Osteoblast (primary cell): ENCODE measurements at regions not wholly inside any gene's neighbourhood (a gene's known extent, or its start where the extent isn't known, plus 50 kb on each side); places are given as distances from the start of the nearest gene placed in this dataset.

Experiments
- DNase-seq: peaks from one replicate; pipeline ENCODE4 v3.0.0; 2011; ENCODE audit warnings: low spot score, mixed read lengths; ENCODE audit not compliant: insufficient read length; ENCODE audit errors: missing footprints
- H2AFZ ChIP-seq: 2 replicates; pipeline ENCODE4 v1.6.0; 2011; ENCODE audit warnings: mild to moderate bottlenecking, low read length
- H3K27ac ChIP-seq: 2 replicates; pipeline ENCODE4 v1.5.1; 2011; ENCODE audit warnings: mild to moderate bottlenecking, low read depth, low read length, moderate library complexity
- H3K27me3 ChIP-seq: 2 replicates; pipeline ENCODE4 v1.6.0; 2012; ENCODE audit warnings: mild to moderate bottlenecking, control low read depth, inconsistent platforms, low read length, moderate library complexity; ENCODE audit not compliant: insufficient read depth
- H3K36me3 ChIP-seq: 2 replicates; pipeline ENCODE4 v1.5.1; 2011; ENCODE audit warnings: mild to moderate bottlenecking, low read length, control low read depth, moderate library complexity; ENCODE audit not compliant: insufficient read depth
- H3K4me1 ChIP-seq: 2 replicates; pipeline ENCODE4 v1.5.1; 2011; ENCODE audit warnings: mild to moderate bottlenecking, low read length, control low read depth, moderate library complexity; ENCODE audit not compliant: insufficient read depth
- H3K4me2 ChIP-seq: 2 replicates; pipeline ENCODE4 v1.6.0; 2011; ENCODE audit warnings: mild to moderate bottlenecking, low read length; ENCODE audit not compliant: insufficient read depth
- H3K4me3 ChIP-seq: fragments of 200-600 bp; sonication (generic); 3 replicates; pipeline ENCODE4 v1.5.1; 2012; ENCODE audit warnings: mild to moderate bottlenecking, low read length, inconsistent platforms; ENCODE audit not compliant: insufficient read depth
- H3K79me2 ChIP-seq: 2 replicates; pipeline ENCODE4 v1.6.0; 2012; ENCODE audit warnings: mild to moderate bottlenecking, low read length, control low read depth, inconsistent platforms; ENCODE audit not compliant: insufficient read depth
- H3K9me3 ChIP-seq: 2 replicates; pipeline ENCODE4 v1.5.1; 2011; ENCODE audit warnings: low read depth, low read length, control low read depth
- H4K20me1 ChIP-seq: 2 replicates; pipeline ENCODE4 v1.6.0; 2012; ENCODE audit warnings: mild to moderate bottlenecking, low read length, control low read depth; ENCODE audit not compliant: insufficient read depth
- TF ChIP-seq, protein P1 (sequence below): IDR thresholded peaks from 2 replicates; pipeline ENCODE4 v1.5.1; 2011; ENCODE audit warnings: mild to moderate bottlenecking, low read depth, low read length, moderate library complexity; ENCODE audit errors: extremely low read depth

DNA sequence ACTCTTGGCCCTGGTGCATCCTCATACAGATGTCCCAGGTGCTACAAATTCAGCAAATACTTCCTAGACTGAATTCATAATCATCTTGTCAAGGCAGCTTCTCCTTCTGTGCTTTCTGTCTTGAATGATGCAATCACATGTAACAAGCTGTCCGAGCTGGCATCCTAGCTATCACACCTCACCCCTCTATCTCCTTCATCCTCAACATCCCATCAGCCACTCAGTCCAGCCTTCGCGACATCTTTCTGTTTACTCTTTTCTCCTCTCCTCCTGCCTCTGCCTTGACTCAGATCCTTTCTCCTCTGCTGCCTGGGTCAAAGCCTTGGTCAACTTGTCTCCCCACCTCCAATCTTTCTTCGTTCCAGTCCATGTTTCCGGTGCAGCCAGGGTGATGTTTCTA lies 240.4 kb upstream of the CELF2 start:
- H3K79me2 ChIP-seq, result no peaks in the 10 kb centered on the region
- no peak overlapping the region for H3K27ac ChIP-seq
- no peaks in the 10 kb centered on the region for H3K36me3 ChIP-seq
- no peak overlapping the region for H3K4me3 ChIP-seq
- H4K20me1 ChIP-seq, result no peaks in the 10 kb centered on the region
- no peak overlapping the region for H3K4me2 ChIP-seq
- no peaks in the 10 kb centered on the region for H3K9me3 ChIP-seq
- H2AFZ ChIP-seq, result no peak overlapping the region
- peaks cover 4% of the 10 kb centered on the region for H3K4me1 ChIP-seq
- DNase-seq, result peak; percentile 52
- TF ChIP-seq, protein P1, sequence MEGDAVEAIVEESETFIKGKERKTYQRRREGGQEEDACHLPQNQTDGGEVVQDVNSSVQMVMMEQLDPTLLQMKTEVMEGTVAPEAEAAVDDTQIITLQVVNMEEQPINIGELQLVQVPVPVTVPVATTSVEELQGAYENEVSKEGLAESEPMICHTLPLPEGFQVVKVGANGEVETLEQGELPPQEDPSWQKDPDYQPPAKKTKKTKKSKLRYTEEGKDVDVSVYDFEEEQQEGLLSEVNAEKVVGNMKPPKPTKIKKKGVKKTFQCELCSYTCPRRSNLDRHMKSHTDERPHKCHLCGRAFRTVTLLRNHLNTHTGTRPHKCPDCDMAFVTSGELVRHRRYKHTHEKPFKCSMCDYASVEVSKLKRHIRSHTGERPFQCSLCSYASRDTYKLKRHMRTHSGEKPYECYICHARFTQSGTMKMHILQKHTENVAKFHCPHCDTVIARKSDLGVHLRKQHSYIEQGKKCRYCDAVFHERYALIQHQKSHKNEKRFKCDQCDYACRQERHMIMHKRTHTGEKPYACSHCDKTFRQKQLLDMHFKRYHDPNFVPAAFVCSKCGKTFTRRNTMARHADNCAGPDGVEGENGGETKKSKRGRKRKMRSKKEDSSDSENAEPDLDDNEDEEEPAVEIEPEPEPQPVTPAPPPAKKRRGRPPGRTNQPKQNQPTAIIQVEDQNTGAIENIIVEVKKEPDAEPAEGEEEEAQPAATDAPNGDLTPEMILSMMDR, result no peak
- no peaks in the 10 kb centered on the region for H3K27me3 ChIP-seq

- Histone ChIP-seq H3K4me1 (peaks cover 8% of the 10 kb centered on the region), H3K27ac (no peak overlapping the region), H3K27me3 (no peaks in the 10 kb centered on the region), H3K9me3 (no peaks in the 10 kb centered on the region), H2AFZ (no peak overlapping the region), H3K4me2 (no peak overlapping the region), H3K4me3 (no peak overlapping the region), H4K20me1 (no peaks in the 10 kb centered on the region), H3K79me2 (no peaks in the 10 kb centered on the region), H3K36me3 (no peaks in the 10 kb centered on the region)
- no peak for DNase-seq
- TF ChIP-seq, protein P1, result no peak
These were observed 239.9 kb upstream of the CELF2 start for GRCh38 chr10:10777723-10778122.

DNA sequence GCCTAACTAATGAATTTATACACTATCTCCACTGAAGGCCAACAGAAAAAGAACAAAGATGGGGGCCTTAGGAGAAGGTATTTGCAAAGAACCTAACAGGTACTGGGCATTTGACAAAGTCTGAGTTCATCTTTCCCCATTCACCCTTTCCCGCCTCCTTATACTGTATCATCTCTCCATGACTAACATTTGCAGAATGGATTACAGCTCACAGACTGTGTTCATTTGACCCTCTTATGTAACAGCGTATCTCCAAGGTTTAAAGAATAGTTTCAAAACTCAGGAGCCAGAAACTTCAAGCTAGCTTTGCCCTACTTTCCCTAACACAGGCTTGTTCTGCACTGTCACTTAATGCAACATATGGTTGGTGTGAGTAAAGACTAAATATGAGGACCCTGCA lies 238.7 kb upstream of the CELF2 start:
- H3K27me3 ChIP-seq, result no peaks in the 10 kb centered on the region
- no peaks in the 10 kb centered on the region for H3K79me2 ChIP-seq
- TF ChIP-seq, protein P1, result no peak
- no peaks in the 10 kb centered on the region for H4K20me1 ChIP-seq
- H3K4me3 ChIP-seq, result no peak overlapping the region
- DNase-seq, result no peak
- H3K36me3 ChIP-seq, result no peaks in the 10 kb centered on the region
- H3K27ac ChIP-seq, result no peak overlapping the region
- no peaks in the 10 kb centered on the region for H3K9me3 ChIP-seq
- H3K4me2 ChIP-seq, result no peak overlapping the region
- peaks cover 12% of the 10 kb centered on the region for H3K4me1 ChIP-seq
- no peak overlapping the region for H2AFZ ChIP-seq

GRCh38 chr10:10779511-10779910 lies 238.2 kb upstream of the CELF2 start:
- H3K27ac ChIP-seq, result no peak overlapping the region
- H3K4me2 ChIP-seq, result no peak overlapping the region
- DNase-seq, result no peak
- H3K36me3 ChIP-seq, result no peaks in the 10 kb centered on the region
- peaks cover 12% of the 10 kb centered on the region for H3K4me1 ChIP-seq
- H3K27me3 ChIP-seq, result no peaks in the 10 kb centered on the region
- TF ChIP-seq, protein P1, result no peak
- no peaks in the 10 kb centered on the region for H3K79me2 ChIP-seq
- H3K4me3 ChIP-seq, result no peak overlapping the region
- H4K20me1 ChIP-seq, result no peaks in the 10 kb centered on the region
- no peaks in the 10 kb centered on the region for H3K9me3 ChIP-seq
- no peak overlapping the region for H2AFZ ChIP-seq
